SK-N-MC (cell line): ENCODE measurements at regions not wholly inside any gene's neighbourhood (a gene's known extent, or its start where the extent isn't known, plus 50 kb on each side); places are given as distances from the start of the nearest gene placed in this dataset.

Experiments used
- FOXP2 ChIP-seq: optimal IDR thresholded peaks from 2 replicates; pipeline ENCODE3; 2011; ENCODE audit warnings: mild to moderate bottlenecking, moderate library complexity; ENCODE audit not compliant: insufficient read depth; ENCODE audit errors: extremely low read length, control extremely low read depth
- POLR2AphosphoS5 ChIP-seq: IDR thresholded peaks from 2 replicates; pipeline ENCODE4 v1.6.1; 2012; ENCODE audit warnings: mild to moderate bottlenecking, low read depth, low read length, borderline replicate concordance

DNA sequence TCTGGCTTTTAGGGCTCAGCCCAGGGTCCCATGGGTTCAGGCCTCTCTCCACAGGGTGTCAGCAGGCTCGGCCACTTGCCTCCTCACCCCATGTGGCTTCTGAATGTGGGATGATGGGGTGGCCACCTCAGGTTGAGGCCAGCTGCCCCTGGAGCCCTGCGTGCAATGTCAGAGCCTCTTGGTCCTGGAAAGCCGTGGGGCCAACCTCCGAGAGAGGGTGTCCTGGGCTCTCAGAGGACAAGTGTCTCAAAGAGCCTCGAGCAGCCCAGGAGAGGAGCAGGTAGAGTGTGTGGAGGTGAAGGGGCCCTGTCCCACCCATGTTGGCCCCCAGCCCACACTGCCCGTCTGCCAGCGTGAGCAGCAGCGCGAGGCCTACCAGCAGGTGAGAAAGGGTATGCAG, 86.0 kb downstream of the PLXNA1 start:
- no peak for TF ChIP-seq POLR2AphosphoS5
- no peak for TF ChIP-seq FOXP2
